ENCODE measurements at regions not wholly inside any gene's neighbourhood (a gene's known extent, or its start where the extent isn't known, plus 50 kb on each side); places are given as distances from the start of the nearest gene placed in this dataset.

- no peak for DNase-seq
These were observed 55.1 kb downstream of the KIF4B start for GRCh38 chr5:155068616-155069100.

DNA sequence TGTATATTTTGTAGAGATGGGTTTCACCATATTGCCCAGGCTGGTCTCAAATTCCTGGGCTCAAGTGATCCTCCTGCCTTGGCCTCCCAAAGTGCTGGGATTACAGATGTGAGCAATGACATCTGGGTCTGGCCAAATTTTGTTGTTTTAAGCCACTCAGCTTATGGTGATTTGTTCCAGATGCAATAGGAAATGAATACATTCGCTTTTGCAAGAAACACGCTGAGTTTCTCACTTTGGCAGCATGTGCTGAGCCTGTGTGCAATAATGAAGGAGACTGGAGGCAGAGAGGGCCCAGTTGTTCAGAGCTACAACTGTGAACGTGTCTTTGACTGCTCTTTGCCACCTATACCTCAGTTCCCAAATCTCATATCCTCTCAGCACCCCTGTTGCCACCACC, 56.4 kb downstream of the KIF4B start:
- DNase-seq, result no peak

DNA sequence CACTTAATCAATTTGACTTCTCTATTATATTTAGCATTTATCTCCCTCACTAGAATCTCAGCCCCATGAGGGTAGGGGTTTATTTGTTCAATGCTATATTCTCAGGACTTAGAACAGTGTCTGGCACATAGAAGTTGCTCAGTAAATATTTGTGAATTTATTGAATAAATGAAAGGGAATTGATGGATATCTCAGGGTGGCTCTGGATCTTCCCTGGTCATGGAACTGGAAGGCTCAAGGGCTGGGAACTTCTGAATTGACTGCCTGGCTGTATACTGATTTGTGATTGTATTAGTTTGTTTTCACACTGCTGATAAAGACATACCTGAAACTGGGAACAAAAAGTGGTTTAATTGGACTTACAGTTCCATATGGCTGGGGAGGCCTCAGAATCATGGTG, 57.2 kb downstream of the KIF4B start:
- DNase-seq, result no peak

GRCh38 chr5:155076379-155076778, 62.8 kb downstream of the KIF4B start:
- no peak for DNase-seq

DNA sequence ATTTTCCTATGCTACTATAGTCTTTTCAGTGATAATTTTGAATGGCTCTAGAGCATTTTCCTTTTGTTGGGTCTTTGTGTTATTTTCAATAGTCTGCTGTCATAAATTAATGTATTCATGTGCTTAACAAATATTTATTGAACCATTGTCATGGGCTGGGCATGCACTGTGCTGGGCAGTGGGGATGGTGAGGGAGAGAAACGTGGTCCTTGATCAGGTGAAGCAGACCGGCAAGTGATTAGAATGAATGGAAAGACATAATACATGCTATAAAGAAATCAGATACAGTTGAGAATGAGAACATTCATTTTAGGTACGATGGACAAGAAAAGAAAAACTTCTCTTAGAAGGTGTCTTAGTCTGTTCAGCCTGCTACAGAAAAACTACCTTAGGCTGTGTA, 66.1 kb downstream of the KIF4B start:
- DNase-seq, result no peak

DNA sequence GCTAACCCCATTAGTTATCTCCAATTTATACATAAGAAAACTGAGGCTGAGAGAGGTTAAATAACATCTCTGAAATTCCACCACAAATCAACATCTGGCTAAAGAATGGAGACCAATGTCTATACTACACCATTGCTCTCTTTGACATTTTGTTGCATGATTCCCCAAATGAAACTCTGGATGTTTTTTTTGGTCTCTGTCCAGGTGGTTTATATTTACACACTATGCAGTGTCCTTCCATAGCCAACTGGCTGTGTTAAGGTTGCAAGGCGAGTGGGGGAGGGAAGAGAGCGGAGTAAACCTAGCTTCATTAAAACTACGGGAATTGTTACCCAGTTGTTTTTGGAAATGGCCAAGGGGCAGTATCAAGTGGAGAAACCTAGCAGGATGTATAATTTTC, 67.2 kb downstream of the KIF4B start:
- DNase-seq, result no peak

GRCh38 chr5:155081618-155082017, 68.1 kb downstream of the KIF4B start:
- DNase-seq, result no peak

- no peak for DNase-seq
These were observed 68.8 kb downstream of the KIF4B start for GRCh38 chr5:155082401-155082800.

- no peak for DNase-seq
These were observed 71.9 kb downstream of the KIF4B start for GRCh38 chr5:155085282-155085989.

DNA sequence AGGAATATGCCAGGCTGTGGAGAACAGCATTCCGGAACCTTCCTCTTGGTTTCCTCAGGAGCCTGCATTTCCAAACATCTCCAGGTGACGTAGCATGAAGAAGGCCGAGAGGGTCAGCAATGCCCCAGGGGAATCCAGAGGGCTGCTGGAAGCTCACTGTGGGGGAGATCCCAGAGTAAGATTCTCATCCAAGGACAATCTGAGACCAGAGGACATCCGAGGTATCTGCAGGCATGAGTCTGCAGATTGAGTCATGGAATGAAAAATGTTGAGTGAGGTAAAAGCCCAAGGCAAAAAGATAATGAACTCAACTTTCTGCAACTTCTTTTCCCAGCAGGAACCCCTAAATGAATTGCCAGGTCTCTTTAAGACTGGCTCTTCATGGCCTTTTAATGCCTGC, 73.5 kb downstream of the KIF4B start:
- DNase-seq, result no peak

GRCh38 chr5:155088811-155089210, 75.3 kb downstream of the KIF4B start:
- no peak for DNase-seq

DNA sequence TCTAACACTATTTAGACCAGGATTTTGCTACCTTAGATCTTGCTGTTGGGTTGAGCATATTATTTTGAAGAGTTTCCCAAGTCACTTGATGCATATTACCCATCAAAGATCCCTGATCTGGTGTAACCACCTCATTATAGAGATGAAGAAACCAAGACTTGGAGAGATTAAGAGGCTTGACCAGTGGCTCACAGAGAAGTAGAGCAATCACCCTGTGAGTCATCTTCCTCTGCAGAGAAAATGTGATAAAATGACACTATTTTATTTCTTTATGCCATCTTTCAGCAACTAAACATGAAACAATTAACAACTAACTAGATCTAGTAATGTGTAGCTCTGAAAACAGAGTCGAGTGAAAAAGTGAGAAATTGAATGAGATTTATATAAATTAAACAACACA, 76.1 kb downstream of the KIF4B start:
- DNase-seq, result no peak

GRCh38 chr5:155091063-155091648, 77.6 kb downstream of the KIF4B start:
- no peak for DNase-seq

GRCh38 chr5:155091768-155092717, 78.5 kb downstream of the KIF4B start:
- no peak for DNase-seq

GRCh38 chr5:155094455-155094854, 80.9 kb downstream of the KIF4B start:
- DNase-seq, result no peak

- DNase-seq, result no peak
These were observed 84.4 kb downstream of the KIF4B start for GRCh38 chr5:155097995-155098394.

DNA sequence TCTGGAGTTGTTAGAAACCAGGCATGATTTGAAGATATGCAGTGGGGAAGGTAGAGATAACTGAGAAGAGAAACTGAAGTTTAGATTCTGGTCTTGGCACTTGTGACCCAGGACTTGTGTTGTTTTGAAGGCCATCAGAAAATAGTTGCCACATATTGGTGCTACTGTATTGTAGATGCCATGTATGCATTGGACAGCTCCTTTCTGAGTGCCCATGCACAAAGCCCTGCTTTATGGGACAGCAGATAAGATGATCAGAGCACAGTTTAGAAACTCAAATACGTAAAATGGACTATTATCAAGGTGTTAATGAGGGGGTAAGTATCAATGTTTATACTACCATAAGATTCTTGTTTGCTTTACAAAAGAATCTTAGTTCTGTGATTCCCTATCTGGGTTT, 84.9 kb downstream of the KIF4B start:
- no peak for DNase-seq

DNA sequence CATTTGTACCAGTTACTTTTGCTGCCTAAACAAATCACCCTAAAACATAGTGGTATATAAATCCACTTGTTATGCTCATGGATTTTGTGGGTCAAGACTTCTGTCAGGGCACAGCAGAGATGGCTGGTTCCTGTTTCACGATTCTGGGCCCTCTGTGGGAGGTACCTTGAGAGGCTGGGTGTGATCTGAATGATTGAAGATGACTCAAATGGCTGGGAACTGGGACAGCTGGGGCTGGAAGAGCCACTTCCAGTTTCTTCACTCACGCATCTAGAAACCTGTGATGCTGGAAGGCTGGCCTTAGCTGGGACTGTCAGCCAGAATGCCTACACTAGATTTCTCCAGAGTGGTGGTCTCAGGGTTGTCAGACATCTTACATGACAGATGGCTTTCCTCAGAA, 88.1 kb downstream of the KIF4B start:
- DNase-seq, result no peak

DNA sequence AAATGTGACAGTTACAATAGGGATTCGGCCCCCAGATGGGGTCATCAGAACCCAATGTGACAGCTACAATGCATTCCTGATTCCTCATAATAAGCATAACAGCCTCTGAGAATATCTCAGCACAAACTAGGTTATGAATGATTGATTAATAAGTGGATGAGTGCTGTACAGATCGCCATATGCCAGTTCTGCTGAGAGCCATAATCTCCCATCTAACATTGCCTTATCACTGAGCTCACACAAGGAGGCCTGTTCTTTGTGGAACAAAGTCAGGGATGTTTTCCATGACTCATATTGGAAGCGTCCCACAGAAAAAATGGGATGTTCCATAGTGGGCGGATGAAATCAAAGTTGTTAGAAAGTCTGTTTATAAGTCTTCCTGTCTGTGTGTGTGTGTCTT, 89.6 kb downstream of the KIF4B start:
- no peak for DNase-seq

DNA sequence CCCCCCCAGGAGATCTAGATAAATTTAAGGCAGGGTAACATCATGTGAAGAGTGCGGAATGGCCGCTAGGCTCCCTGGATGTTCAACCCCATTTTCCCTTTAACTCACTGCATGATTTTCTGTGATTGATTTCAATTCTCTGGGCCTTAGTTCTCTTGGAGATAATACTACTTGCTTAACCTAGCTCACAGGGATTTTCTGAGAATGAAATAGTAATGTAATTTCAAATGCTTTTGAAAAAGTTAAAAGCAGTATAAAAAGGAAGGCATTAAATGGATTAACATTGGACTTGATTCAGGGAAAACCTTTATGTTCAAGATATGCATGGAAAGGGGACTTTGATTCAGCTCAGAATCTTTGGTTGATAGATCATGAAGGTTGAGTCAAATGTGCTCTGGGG, 90.9 kb downstream of the KIF4B start:
- no peak for DNase-seq

GRCh38 chr5:155106221-155106620, 92.7 kb downstream of the KIF4B start:
- DNase-seq, result no peak

DNA sequence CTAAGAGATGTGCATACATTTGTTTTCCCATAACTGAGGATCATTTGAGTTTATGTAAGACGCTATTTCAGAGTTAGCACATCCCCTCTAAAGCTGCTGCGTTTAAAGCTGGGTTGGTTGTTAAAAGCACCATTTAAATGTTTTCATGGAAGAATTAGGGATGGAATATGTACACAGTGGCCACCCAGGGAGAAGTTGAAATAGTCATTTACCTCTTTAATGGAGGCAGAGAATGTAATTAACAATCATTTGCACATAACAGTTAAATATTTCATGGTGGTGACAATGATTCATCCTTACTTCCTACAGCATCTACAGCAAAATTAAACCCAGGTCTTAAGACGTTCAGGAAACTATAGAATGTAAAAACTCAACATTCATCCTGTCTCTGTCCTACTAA, 100.3 kb downstream of the KIF4B start:
- DNase-seq, result no peak

- DNase-seq, result no peak
These were observed 101.1 kb downstream of the KIF4B start for GRCh38 chr5:155114655-155115054.
